ENCODE measurements at regions not wholly inside any gene's neighbourhood (a gene's known extent, or its start where the extent isn't known, plus 50 kb on each side); places are given as distances from the start of the nearest gene placed in this dataset.

GRCh38 chr19:31519908-31520307 lies 170.7 kb upstream of the TSHZ3 start:
- no peak overlapping the region for H3K4me3 ChIP-seq (ENCODE audit: control insufficient read depth, low read depth, low read length)
- DNase-seq (ENCODE audit: low read depth): no peak
- TF ChIP-seq CTCF (conservative IDR thresholded peaks at IDR 0.05; ENCODE audit: control insufficient read depth, insufficient read depth, low read depth, low read length): no peak

- no peak for DNase-seq (ENCODE audit: low read depth)
- H3K4me3 ChIP-seq (ENCODE audit: control insufficient read depth, low read depth, low read length): no peak overlapping the region
- no peak for TF ChIP-seq CTCF (conservative IDR thresholded peaks at IDR 0.05; ENCODE audit: control insufficient read depth, insufficient read depth, low read depth, low read length)
Observed at GRCh38 chr19:31520633-31521032, 171.4 kb upstream of the TSHZ3 start.

GRCh38 chr19:31525610-31526147 lies 176.4 kb upstream of the TSHZ3 start:
- no peak for TF ChIP-seq CTCF (conservative IDR thresholded peaks at IDR 0.05; ENCODE audit: control insufficient read depth, insufficient read depth, low read depth, low read length)
- H3K4me3 ChIP-seq (ENCODE audit: control insufficient read depth, low read depth, low read length): no peak overlapping the region
- DNase-seq (ENCODE audit: low read depth): no peak

- DNase-seq (ENCODE audit: low read depth): no peak
- TF ChIP-seq CTCF (conservative IDR thresholded peaks at IDR 0.05; ENCODE audit: control insufficient read depth, insufficient read depth, low read depth, low read length): no peak
- H3K4me3 ChIP-seq (ENCODE audit: control insufficient read depth, low read depth, low read length): no peak overlapping the region
Observed at GRCh38 chr19:31527443-31527842, 178.2 kb upstream of the TSHZ3 start.

- no peak overlapping the region for H3K4me3 ChIP-seq (ENCODE audit: control insufficient read depth, low read depth, low read length)
- TF ChIP-seq CTCF (conservative IDR thresholded peaks at IDR 0.05; ENCODE audit: control insufficient read depth, insufficient read depth, low read depth, low read length): no peak
- no peak for DNase-seq (ENCODE audit: low read depth)
Observed at GRCh38 chr19:31528261-31528660, 179.0 kb upstream of the TSHZ3 start.

- H3K4me3 ChIP-seq (ENCODE audit: control insufficient read depth, low read depth, low read length): no peak overlapping the region
- DNase-seq (ENCODE audit: low read depth): no peak
- TF ChIP-seq CTCF (conservative IDR thresholded peaks at IDR 0.05; ENCODE audit: control insufficient read depth, insufficient read depth, low read depth, low read length): no peak
Observed at GRCh38 chr19:31529121-31529520, 179.9 kb upstream of the TSHZ3 start.

- no peak overlapping the region for H3K4me3 ChIP-seq (ENCODE audit: control insufficient read depth, low read depth, low read length)
- no peak for DNase-seq (ENCODE audit: low read depth)
- TF ChIP-seq CTCF (conservative IDR thresholded peaks at IDR 0.05; ENCODE audit: control insufficient read depth, insufficient read depth, low read depth, low read length): no peak
Observed at GRCh38 chr19:31530781-31531180, 181.5 kb upstream of the TSHZ3 start.

Data from fibroblast of mammary gland (primary cell).